T-helper 1 cell treated with Interleukin-12 subunit alpha and Interleukin-12 subunit beta and Interleukin-4 antibody, amounts not matched to agents 30 μg/mL and 1 μg/mL, for 36 hours (primary cell): ENCODE measurements at regions not wholly inside any gene's neighbourhood (a gene's known extent, or its start where the extent isn't known, plus 50 kb on each side); places are given as distances from the start of the nearest gene placed in this dataset.
A peak's percentile ranks its signal among the peaks of the same experiment; 100 is the strongest.
"Not testable (repeated sequence)": the region's sequence is repeated elsewhere in the genome, so short reads cannot be mapped to it uniquely, and the experiment has no call there.

Experiments used
- H3K27ac Mint-ChIP-seq: one replicate; pipeline ENCODE4 v1.8.0; 2021; ENCODE audit warnings: mild to moderate bottlenecking, mixed read lengths
- H3K27me3 Mint-ChIP-seq: one replicate; pipeline ENCODE4 v1.8.0; 2021; ENCODE audit warnings: low read depth, mixed read lengths
- H3K36me3 Mint-ChIP-seq: one replicate; pipeline ENCODE4 v1.8.0; 2021; ENCODE audit warnings: low read depth, mixed read lengths
- H3K4me1 Mint-ChIP-seq: one replicate; pipeline ENCODE4 v1.8.0; 2021; ENCODE audit warnings: low read depth, mixed read lengths
- H3K4me3 Mint-ChIP-seq: one replicate; pipeline ENCODE4 v1.8.0; 2021; ENCODE audit warnings: mild to moderate bottlenecking, moderate library complexity, mixed read lengths
- H3K9me3 Mint-ChIP-seq: one replicate; pipeline ENCODE4 v1.8.0; 2021; ENCODE audit warnings: mixed read lengths

DNA sequence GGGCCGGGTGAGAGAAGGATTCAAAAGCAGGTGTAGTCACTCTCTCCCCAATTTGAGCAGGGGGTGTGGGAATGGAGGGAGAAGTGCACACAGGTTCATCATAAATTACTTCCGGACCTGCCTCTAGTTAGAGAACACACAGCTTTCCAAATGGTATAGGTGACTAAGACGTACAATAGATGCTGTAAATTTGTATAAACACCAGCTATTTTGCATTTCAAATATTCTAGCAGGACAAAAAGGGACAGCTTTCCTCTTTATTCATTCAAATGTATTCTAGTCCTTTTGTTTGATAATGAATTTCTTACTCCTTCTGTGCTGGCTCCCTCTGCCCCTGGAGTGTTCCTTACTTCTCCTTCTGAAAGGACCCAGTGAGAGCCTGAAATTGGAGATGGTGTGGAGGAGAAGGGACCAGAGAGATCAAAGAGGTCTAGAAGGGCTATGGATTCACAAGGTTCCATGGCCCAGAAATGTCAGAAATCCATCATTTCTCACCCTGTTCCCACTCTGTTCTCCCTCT lies 53.2 kb upstream of the SH3BP4 start:
- no peaks in the 10 kb centered on the region for H3K4me1 Mint-ChIP-seq
- H3K9me3 Mint-ChIP-seq: no peaks in the 10 kb centered on the region
- H3K27ac Mint-ChIP-seq: no peak overlapping the region
- H3K4me3 Mint-ChIP-seq: no peak overlapping the region
- no peaks in the 10 kb centered on the region for H3K27me3 Mint-ChIP-seq
- no peaks in the 10 kb centered on the region for H3K36me3 Mint-ChIP-seq

DNA sequence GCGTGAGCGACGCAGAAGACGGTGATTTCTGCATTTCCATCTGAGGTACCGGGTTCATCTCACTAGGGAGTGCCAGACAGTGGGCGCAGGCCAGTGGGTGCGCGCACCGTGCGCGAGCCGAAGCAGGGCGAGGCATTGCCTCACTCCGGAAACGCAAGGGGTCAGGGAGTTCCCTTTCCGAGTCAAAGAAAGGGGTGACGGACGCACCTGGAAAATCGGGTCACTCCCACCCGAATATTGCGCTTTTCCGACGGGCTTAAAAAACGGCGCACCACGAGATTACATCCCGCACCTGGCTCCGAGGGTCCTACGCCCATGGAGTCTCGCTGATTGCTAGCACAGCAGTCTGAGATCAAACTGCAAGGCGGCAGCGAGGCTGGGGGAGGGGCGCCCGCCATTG lies 63.4 kb upstream of the SH3BP4 start:
- H3K9me3 Mint-ChIP-seq, H3K27me3 Mint-ChIP-seq, H3K36me3 Mint-ChIP-seq, H3K4me1 Mint-ChIP-seq: not testable (repeated sequence)
- Mint-ChIP-seq H3K27ac (peak overlapping the region; percentile 31), H3K4me3 (peak overlapping the region; percentile 62)

DNA sequence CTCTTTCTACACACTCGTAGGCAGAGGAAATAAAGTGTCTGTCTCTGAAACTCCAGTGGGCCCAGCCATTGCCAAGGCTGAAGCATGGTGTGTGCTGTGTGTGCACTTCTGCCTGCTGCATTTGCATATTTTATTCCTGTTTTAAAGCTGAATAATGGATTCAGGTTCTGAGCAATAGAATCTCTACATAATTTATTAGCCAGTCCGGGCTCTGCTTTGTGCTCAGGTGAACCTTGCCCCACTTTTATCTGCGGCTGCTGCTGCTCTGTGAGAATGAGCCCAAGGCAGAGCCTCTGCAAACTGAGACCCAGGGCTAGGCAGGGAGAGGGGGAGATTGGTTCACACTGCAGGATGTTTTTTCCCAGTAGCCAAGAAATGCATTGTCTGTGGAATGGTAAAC lies 64.6 kb upstream of the SH3BP4 start:
- Mint-ChIP-seq H3K27ac (no peak overlapping the region), H3K4me3 (no peak overlapping the region), H3K9me3 (no peaks in the 10 kb centered on the region), H3K36me3 (no peaks in the 10 kb centered on the region), H3K4me1 (no peaks in the 10 kb centered on the region), H3K27me3 (no peaks in the 10 kb centered on the region)

DNA sequence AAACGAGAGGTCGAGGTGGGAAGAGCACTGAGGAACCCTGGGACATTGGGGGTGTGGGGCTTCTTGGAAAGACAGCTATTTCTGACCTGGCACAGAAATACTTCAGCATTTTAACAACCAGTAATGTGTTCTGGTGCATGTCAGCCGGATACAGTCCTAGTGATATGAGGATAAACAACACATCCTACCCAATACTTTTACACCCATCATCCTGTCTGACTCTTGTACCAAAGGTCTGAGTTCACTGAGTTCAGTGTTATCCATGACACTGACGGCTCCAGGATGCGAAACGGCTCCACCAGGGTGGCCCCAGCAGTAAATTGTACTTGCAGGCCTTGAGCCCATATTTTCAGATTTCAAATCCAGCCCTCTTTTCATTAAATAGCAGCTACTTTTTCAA lies 65.9 kb upstream of the SH3BP4 start:
- no peaks in the 10 kb centered on the region for H3K4me1 Mint-ChIP-seq
- H3K4me3 Mint-ChIP-seq: no peak overlapping the region
- no peaks in the 10 kb centered on the region for H3K9me3 Mint-ChIP-seq
- H3K36me3 Mint-ChIP-seq: no peaks in the 10 kb centered on the region
- H3K27ac Mint-ChIP-seq: no peak overlapping the region
- no peaks in the 10 kb centered on the region for H3K27me3 Mint-ChIP-seq

DNA sequence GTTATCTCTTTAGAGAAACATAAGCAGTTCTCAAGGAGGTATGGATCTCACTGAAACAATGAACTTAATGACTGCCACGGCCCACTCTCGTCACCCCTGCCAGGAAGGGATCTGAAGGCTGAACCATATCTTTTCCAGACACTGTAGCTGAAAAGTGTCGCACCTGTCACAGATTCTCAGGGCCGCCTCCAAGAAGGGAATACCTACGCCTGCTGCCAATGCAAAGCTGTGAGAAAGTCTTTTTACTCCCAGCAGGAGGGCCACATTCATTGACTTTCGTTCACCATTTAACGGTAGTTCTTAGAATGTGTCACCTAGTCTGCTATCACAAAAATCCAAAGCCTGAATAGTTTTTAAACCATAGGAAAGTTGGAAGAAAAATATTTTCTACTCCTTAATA lies 66.7 kb upstream of the SH3BP4 start:
- H3K9me3 Mint-ChIP-seq: no peaks in the 10 kb centered on the region
- no peaks in the 10 kb centered on the region for H3K4me1 Mint-ChIP-seq
- H3K27me3 Mint-ChIP-seq: no peaks in the 10 kb centered on the region
- H3K36me3 Mint-ChIP-seq: no peaks in the 10 kb centered on the region
- H3K4me3 Mint-ChIP-seq: no peak overlapping the region
- H3K27ac Mint-ChIP-seq: no peak overlapping the region

DNA sequence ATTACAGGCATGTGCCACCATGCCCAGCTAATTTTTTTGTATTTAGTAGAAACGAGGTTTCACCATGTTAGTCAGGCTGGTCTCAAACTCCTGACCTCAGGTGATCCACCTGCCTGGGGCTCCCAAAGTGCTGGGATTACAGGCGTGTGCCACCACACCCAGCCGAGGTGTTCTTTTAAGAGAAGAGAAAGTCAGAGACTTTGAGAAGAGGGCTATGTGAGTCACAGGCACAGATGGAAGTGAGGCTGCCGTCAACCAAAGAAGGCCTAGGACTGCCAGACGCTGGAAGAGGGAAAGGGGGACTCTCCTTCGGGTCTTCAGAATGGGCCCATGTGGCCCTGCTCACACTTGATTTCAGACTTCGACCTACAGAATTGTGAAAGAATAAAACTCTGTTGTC lies 67.2 kb upstream of the SH3BP4 start:
- no peak overlapping the region for H3K4me3 Mint-ChIP-seq
- H3K9me3 Mint-ChIP-seq: no peaks in the 10 kb centered on the region
- no peaks in the 10 kb centered on the region for H3K36me3 Mint-ChIP-seq
- H3K4me1 Mint-ChIP-seq: no peaks in the 10 kb centered on the region
- no peak overlapping the region for H3K27ac Mint-ChIP-seq
- no peaks in the 10 kb centered on the region for H3K27me3 Mint-ChIP-seq

DNA sequence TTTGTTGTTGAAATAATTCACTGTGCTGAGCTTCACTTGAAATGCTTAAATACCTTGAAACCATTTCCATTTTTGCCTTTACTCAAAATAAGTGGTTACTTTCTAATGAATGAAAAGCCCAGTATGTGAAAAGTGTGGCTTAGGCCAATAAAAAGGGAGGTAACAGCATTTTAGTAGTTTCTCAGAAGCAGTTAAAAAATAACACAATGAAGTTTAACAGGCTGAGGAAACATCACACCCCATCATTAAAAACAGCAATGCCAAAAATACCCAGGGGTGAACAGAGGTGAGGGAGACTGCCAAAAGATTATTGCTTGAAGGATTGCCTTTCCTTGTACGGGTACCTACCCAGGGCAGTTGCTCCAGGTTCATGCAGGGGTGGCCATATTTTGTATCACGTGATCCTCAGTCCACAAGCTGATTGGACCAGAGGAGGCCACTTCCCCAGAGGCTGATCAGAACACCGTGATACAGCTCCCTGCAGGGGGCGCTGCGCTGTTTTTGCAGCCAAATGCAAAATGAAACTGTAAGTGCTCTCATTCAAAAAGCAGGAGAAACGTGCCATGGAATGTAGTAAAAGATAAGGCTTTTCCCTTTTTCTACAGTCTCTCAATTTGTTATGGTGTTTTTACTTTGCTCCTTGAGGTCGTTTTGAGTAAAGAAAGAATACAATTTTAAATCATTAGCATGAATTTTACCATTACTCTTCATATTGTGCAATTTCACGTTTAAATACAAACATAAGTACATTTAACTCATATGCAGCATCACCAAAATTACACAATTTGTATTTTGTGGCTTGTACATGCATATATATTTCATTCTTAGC lies 70.2 kb upstream of the SH3BP4 start:
- no peak overlapping the region for H3K27ac Mint-ChIP-seq
- no peak overlapping the region for H3K4me3 Mint-ChIP-seq
- H3K27me3 Mint-ChIP-seq: no peaks in the 10 kb centered on the region
- no peaks in the 10 kb centered on the region for H3K36me3 Mint-ChIP-seq
- no peaks in the 10 kb centered on the region for H3K4me1 Mint-ChIP-seq
- no peaks in the 10 kb centered on the region for H3K9me3 Mint-ChIP-seq

DNA sequence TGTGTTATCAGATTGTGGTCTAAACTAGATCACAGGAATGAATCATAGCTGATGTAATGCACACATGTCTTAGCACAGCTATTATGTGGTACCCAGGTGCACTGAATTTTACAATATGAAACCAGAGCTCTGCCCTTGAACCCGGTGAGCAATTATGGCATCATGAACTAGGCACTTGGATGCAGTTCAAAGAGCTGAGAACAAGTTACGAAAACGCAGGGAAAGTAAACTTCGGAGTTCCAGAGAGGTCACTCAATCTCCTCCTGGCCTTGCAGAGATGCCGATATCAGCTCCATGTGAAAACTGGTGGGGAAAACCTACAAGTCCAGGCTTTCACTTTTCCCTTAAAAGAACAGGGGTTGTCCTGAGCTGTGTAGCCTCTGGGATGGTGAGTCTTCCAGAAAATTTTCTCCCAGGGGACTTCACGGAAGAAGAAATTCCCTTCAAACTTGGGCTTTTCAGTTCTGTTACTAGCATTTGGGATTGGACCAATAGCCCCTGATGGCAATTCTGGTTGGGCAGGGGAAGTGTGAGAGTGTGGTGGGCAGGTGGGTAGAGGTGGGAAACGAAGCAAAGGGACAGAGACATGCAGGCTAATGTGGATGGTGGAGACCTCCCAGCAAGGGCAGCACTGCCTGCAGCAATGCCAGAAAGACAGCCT lies 71.1 kb upstream of the SH3BP4 start:
- no peaks in the 10 kb centered on the region for H3K36me3 Mint-ChIP-seq
- no peaks in the 10 kb centered on the region for H3K9me3 Mint-ChIP-seq
- no peak overlapping the region for H3K4me3 Mint-ChIP-seq
- no peaks in the 10 kb centered on the region for H3K4me1 Mint-ChIP-seq
- no peaks in the 10 kb centered on the region for H3K27me3 Mint-ChIP-seq
- H3K27ac Mint-ChIP-seq: no peak overlapping the region

DNA sequence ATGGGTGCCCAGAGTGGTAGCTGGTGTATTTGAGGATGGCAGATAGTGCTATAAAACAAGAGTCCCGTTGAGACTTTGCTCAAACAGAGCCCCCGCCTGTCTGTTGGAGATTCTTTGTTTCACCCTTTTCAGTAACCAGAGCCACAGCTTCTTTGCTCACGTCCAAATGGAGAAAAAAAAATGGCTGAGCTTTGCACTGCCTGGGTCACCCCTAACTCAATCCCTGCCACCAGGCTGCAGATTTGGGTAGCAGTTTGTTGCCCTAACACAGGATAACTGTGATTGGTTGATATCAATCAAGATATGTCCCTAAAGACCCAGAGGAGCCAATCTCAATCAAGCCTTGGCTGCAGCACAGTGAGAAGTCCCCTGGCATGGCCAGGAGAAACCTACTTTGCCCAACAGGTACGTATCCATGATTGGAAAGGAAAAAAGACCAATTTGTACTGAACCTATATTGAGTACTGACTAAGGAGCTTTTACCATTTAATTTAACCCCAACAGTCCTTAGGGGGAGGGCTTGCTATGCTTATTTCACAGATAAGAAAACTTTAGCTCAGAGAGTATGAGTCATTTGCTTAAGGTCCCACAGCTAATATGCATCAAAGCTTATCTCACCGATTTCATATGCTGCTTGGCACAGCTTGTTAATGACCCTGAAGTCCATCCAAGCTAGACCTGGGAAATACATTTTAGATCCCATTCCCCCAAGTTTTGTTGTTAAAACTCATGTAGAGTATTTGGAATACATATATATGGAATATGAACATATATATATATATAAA lies 72.0 kb upstream of the SH3BP4 start:
- Mint-ChIP-seq H3K27ac (no peak overlapping the region), H3K4me3 (no peak overlapping the region), H3K4me1 (no peaks in the 10 kb centered on the region), H3K36me3 (no peaks in the 10 kb centered on the region), H3K27me3 (no peaks in the 10 kb centered on the region), H3K9me3 (no peaks in the 10 kb centered on the region)

DNA sequence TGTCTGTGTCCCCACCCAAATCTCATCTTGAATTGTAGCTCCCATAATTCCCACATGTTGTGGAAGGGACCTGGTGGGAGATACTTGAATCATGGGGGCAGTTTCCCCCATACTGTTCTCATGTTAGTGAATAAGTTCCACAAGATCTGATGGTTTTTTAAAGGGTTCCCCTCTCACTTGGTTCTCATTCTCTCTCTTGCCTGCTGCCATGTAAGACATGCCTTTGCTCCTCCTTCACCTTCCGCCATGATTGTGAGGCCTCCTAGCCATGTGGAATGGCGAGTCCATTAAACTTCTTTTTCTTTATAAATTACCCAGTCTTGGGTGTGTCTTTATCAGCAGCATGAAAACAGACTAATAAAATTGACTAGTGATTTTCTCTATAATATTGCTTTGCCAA lies 75.2 kb upstream of the SH3BP4 start:
- not testable (repeated sequence) for H3K36me3 Mint-ChIP-seq, H3K27ac Mint-ChIP-seq, H3K9me3 Mint-ChIP-seq, H3K4me3 Mint-ChIP-seq, H3K27me3 Mint-ChIP-seq, H3K4me1 Mint-ChIP-seq

DNA sequence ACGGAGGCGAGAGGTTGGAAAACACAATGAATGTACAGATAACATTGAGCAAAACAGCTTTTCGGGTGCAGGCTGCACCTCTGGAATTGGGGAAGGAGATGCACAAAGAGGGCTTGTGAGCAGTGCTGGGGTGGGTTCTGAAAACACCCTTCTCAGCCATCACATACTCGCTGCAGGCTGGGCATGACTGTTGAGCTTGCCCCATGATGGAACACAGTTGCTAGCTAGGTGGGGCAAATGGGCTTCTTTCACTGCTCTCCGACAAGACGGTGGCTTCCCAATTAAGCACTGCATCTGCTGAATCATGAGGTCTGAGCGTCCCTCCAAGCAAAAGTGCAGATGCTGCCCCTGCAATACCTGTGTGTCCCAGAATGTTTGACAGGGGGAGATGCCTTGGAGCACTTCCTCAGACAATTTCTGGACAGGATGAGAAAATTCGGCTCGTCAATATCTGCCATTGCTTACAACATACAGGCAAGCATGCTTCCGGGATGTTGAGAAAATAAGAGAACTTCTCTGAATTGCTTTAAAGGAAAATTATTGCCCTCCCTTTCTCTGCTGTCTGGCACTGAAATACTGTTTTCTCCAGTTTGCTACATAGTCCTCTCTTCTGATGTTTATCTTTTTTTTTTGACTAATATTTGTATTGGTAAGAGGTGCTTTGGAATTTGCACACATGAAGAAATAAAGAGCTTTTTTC lies 77.3 kb upstream of the SH3BP4 start:
- H3K36me3 Mint-ChIP-seq: no peaks in the 10 kb centered on the region
- no peaks in the 10 kb centered on the region for H3K9me3 Mint-ChIP-seq
- H3K27me3 Mint-ChIP-seq: peaks cover 3% of the 10 kb centered on the region
- H3K27ac Mint-ChIP-seq: no peak overlapping the region
- no peaks in the 10 kb centered on the region for H3K4me1 Mint-ChIP-seq
- no peak overlapping the region for H3K4me3 Mint-ChIP-seq

DNA sequence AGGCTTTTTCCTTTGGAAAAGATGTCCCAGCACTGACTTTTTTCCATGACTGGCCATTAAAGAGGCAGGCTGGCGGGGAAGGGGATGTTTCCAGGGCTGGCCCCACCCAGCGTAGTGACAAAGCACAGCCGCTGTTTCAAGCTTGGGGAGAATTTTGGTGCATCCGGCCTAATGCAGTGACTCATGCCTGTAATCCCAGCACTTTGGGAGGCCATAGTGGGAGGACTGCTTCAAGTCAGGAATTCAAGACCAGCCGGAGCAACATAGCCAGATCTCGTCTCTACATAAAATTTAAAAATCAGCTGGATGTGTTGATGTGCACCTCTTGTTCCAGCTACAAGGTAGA lies 78.0 kb upstream of the SH3BP4 start:
- no peaks in the 10 kb centered on the region for H3K9me3 Mint-ChIP-seq
- no peak overlapping the region for H3K4me3 Mint-ChIP-seq
- H3K4me1 Mint-ChIP-seq: no peaks in the 10 kb centered on the region
- H3K27ac Mint-ChIP-seq: no peak overlapping the region
- no peaks in the 10 kb centered on the region for H3K36me3 Mint-ChIP-seq
- peaks cover 3% of the 10 kb centered on the region for H3K27me3 Mint-ChIP-seq

DNA sequence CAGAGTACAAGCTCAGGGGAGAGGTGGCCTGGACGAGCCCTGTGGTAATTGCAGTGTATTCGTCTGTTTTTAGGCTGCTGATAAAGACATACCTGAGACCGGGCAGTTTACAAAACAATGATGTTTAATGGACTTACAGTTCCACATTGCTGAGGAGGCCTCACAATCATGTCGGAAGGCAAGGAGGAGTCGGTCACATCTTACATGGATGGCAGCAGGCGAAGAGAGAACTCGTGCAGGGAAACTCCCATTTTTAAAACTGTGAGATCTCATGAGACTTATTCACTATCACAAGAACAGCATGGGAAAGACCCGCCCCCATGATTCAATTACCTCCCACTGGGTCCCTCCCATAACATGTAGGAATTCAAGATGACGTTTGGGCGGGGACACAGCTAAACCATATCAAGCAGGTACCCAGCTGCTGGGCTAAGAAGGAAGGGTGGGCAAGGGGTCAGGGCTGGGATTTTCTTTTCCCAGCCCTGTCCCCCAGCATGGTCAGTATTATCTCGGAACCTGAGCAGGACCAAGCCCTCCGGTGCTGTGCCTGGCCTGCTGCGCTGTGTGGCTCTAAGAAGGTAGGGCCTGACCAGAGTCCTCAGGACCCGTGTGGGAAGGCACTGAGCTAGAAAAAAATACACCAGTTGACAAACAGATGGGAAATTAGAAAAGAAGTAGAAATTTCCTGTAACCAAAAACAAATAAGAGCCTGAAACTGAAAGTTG lies 78.6 kb upstream of the SH3BP4 start:
- H3K27me3 Mint-ChIP-seq: peaks cover 3% of the 10 kb centered on the region
- H3K9me3 Mint-ChIP-seq: no peaks in the 10 kb centered on the region

DNA sequence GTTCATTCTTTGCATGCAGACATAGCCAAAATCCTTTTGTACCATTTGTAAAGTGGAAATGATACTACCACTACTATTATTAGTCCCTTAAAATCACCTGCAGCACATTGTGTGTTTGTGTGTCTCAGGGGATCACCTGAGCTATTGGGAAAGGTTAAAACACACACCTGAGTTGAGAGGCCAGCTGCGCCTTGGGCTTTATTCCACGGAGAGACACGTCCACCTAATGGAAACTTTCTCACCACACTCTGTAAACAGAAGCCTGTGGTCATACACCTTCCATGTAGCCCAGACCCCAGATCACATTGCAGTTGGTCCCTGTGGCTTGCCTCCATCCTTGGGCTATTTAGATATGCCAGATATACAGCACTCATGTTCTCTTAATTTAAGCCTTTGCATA lies 81.8 kb upstream of the SH3BP4 start:
- Mint-ChIP-seq H3K27ac (no peak overlapping the region), H3K9me3 (peaks cover 8% of the 10 kb centered on the region), H3K4me3 (no peak overlapping the region), H3K27me3 (peaks cover 3% of the 10 kb centered on the region), H3K4me1 (no peaks in the 10 kb centered on the region), H3K36me3 (no peaks in the 10 kb centered on the region)

More for the DNA sequence above, 78.6 kb upstream of the SH3BP4 start:
- Mint-ChIP-seq H3K4me1 (no peaks in the 10 kb centered on the region), H3K27ac (no peak overlapping the region), H3K4me3 (no peak overlapping the region), H3K36me3 (no peaks in the 10 kb centered on the region)
